ENCODE measurements at regions not wholly inside any gene's neighbourhood (a gene's known extent, or its start where the extent isn't known, plus 50 kb on each side); places are given as distances from the start of the nearest gene placed in this dataset.
"Not testable (repeated sequence)": the region's sequence is repeated elsewhere in the genome, so short reads cannot be mapped to it uniquely, and the experiment has no call there.

DNA sequence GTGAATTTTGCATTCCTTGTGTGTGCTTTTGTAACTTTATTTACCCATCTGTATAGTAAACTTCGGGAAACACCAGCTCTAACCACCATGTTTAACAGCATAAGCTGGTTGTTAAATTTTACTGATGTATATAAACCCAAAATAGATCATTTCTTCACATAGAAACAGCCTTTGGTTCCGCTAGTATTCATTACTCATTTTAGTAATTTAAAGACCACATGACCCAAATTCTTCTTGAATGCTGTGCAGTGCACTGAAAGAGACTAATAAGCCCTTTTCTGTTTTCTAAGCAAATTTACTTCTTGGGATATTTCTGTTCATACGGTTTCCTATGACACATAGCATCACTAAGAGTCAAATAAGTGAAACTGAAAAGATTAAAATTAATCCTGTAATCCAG lies 218.5 kb upstream of the SPATA31A3 start:
- not testable (repeated sequence) for H3K27me3 Mint-ChIP-seq; H3K27ac Mint-ChIP-seq; H3K4me1 Mint-ChIP-seq (ENCODE audit: low read depth); H3K9me3 Mint-ChIP-seq (ENCODE audit: low read depth); H3K36me3 Mint-ChIP-seq (ENCODE audit: insufficient read depth); DNase-seq (ENCODE audit: low spot score, unreplicated experiment); H3K4me3 Mint-ChIP-seq (ENCODE audit: low read depth)

- not testable (repeated sequence) for H3K4me1 Mint-ChIP-seq (ENCODE audit: low read depth); H3K36me3 Mint-ChIP-seq (ENCODE audit: insufficient read depth); H3K27ac Mint-ChIP-seq; DNase-seq (ENCODE audit: low spot score, unreplicated experiment); H3K27me3 Mint-ChIP-seq; H3K4me3 Mint-ChIP-seq (ENCODE audit: low read depth); H3K9me3 Mint-ChIP-seq (ENCODE audit: low read depth)
Measured at GRCh38 chr9:67208831-67209437, 216.6 kb upstream of the SPATA31A3 start.

- not testable (repeated sequence) for H3K36me3 Mint-ChIP-seq (ENCODE audit: insufficient read depth); DNase-seq (ENCODE audit: low spot score, unreplicated experiment); H3K4me1 Mint-ChIP-seq (ENCODE audit: low read depth); H3K27ac Mint-ChIP-seq; H3K27me3 Mint-ChIP-seq; H3K4me3 Mint-ChIP-seq (ENCODE audit: low read depth); H3K9me3 Mint-ChIP-seq (ENCODE audit: low read depth)
Measured at GRCh38 chr9:67196135-67196534, 203.8 kb upstream of the SPATA31A3 start.

DNA sequence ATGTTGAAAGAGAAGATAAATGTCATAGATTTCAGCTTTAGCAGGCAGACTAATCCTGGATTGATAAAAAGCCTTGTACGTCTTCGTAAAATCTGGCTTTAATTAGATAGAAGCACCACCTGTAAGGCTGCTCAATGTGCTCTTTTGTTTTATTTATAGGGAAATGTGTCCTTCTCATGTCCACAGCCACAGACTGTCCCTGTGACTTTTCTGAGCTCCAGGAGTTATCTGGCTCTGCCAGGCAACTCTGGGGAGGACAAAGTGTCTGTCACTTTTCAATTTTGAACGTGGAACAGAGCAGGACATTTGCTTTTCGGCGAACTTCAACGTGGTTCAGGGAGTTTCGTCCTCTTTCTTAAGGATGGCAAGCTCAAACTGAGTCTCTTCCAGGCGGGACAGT lies 203.0 kb upstream of the SPATA31A3 start:
- not testable (repeated sequence) for DNase-seq (ENCODE audit: low spot score, unreplicated experiment); H3K27ac Mint-ChIP-seq; H3K27me3 Mint-ChIP-seq; H3K9me3 Mint-ChIP-seq (ENCODE audit: low read depth); H3K4me3 Mint-ChIP-seq (ENCODE audit: low read depth); H3K36me3 Mint-ChIP-seq (ENCODE audit: insufficient read depth); H3K4me1 Mint-ChIP-seq (ENCODE audit: low read depth)

DNA sequence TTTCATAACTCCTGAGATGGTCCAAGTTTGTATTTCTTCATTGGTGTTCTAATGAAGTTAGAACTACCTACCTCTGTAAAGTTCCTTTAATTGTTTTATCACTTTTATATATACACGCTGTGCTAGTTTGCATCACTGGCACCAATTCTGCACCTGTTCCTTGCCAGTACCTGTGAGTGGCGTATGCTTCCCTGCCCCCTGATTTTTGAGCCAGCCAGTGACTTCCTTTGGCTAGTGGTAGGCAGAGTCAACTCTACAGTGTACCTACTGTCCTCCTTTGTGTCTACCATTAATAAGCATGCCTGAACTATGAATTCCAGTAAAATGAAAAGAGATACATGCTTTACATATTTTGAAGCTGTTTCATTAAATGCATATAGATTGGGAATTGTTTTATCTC lies 186.8 kb upstream of the SPATA31A3 start:
- DNase-seq (ENCODE audit: low spot score, unreplicated experiment); H3K36me3 Mint-ChIP-seq (ENCODE audit: insufficient read depth); H3K9me3 Mint-ChIP-seq (ENCODE audit: low read depth); H3K4me1 Mint-ChIP-seq (ENCODE audit: low read depth); H3K27ac Mint-ChIP-seq; H3K4me3 Mint-ChIP-seq (ENCODE audit: low read depth); H3K27me3 Mint-ChIP-seq: not testable (repeated sequence)

DNA sequence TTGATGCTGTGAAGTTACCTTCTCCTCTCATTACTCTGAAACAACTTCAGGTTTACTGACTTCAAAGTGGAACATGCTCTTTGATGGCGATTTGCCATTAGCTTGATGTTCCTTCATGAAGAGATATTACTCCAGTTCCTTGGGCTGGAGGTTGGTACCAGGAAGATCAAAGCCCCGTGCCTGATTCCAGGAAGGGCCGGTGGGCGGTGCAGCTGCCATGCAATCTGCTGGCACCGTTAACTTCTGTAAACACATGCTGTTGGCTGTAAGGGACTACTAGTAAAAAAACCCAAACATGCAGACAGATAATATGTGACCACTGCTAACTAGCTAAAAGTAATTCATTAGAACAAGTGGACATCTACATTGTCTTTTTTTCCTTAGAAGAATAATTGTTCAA lies 182.8 kb upstream of the SPATA31A3 start:
- H3K4me3 Mint-ChIP-seq (ENCODE audit: low read depth); H3K9me3 Mint-ChIP-seq (ENCODE audit: low read depth); DNase-seq (ENCODE audit: low spot score, unreplicated experiment); H3K27ac Mint-ChIP-seq; H3K27me3 Mint-ChIP-seq; H3K4me1 Mint-ChIP-seq (ENCODE audit: low read depth); H3K36me3 Mint-ChIP-seq (ENCODE audit: insufficient read depth): not testable (repeated sequence)

- not testable (repeated sequence) for H3K27me3 Mint-ChIP-seq; H3K9me3 Mint-ChIP-seq (ENCODE audit: low read depth); H3K4me1 Mint-ChIP-seq (ENCODE audit: low read depth); H3K36me3 Mint-ChIP-seq (ENCODE audit: insufficient read depth); DNase-seq (ENCODE audit: low spot score, unreplicated experiment); H3K27ac Mint-ChIP-seq; H3K4me3 Mint-ChIP-seq (ENCODE audit: low read depth)
Measured at GRCh38 chr9:67171721-67172120, 179.4 kb upstream of the SPATA31A3 start.

- H3K27ac Mint-ChIP-seq; DNase-seq (ENCODE audit: low spot score, unreplicated experiment); H3K27me3 Mint-ChIP-seq; H3K36me3 Mint-ChIP-seq (ENCODE audit: insufficient read depth); H3K9me3 Mint-ChIP-seq (ENCODE audit: low read depth); H3K4me3 Mint-ChIP-seq (ENCODE audit: low read depth); H3K4me1 Mint-ChIP-seq (ENCODE audit: low read depth): not testable (repeated sequence)
Measured at GRCh38 chr9:67168530-67169157, 176.3 kb upstream of the SPATA31A3 start.

DNA sequence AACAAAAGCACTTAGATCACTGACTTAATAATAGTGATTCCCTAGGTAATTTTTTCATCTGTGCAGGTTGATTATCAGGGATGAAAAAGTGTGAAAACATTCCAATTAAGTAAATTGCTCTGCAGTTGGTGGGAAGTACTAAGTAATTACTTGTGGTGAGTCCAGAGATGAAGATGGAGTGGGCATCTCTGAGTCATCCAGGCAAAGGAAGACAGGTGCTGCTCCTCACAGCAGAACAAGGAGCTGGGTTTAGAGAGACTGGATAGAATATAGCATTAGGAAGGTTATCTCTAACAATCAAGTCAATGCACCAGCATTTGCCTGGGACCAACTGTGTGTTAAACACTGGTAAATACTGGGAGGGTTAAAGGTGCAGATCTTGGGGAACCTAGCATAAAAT lies 174.0 kb upstream of the SPATA31A3 start:
- not testable (repeated sequence) for DNase-seq (ENCODE audit: low spot score, unreplicated experiment); H3K4me3 Mint-ChIP-seq (ENCODE audit: low read depth); H3K9me3 Mint-ChIP-seq (ENCODE audit: low read depth); H3K27me3 Mint-ChIP-seq; H3K27ac Mint-ChIP-seq; H3K36me3 Mint-ChIP-seq (ENCODE audit: insufficient read depth); H3K4me1 Mint-ChIP-seq (ENCODE audit: low read depth)

GRCh38 chr9:67162827-67163226 lies 170.5 kb upstream of the SPATA31A3 start:
- H3K27ac Mint-ChIP-seq; H3K4me1 Mint-ChIP-seq (ENCODE audit: low read depth); H3K4me3 Mint-ChIP-seq (ENCODE audit: low read depth); DNase-seq (ENCODE audit: low spot score, unreplicated experiment); H3K9me3 Mint-ChIP-seq (ENCODE audit: low read depth); H3K27me3 Mint-ChIP-seq; H3K36me3 Mint-ChIP-seq (ENCODE audit: insufficient read depth): not testable (repeated sequence)

DNA sequence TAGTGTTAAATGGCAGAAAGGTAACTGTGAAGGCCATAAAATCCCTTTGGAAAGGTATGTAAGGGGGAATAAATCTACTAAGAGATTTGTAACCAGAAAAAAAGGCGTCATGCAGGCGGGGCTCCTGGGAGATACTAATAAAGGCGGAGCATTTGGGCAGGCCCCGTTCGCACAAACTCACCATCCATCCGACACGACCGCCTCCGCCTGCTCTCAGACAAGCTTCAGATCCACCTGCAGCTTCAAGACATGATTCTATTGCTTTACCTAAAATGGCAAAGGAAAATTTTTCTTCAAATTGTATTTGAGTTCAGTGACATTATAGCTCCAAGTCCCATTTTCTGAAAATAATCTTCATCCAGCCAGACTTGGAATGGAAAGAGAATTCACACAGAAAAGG lies 162.9 kb upstream of the SPATA31A3 start:
- not testable (repeated sequence) for DNase-seq (ENCODE audit: low spot score, unreplicated experiment); H3K27me3 Mint-ChIP-seq; H3K4me1 Mint-ChIP-seq (ENCODE audit: low read depth); H3K27ac Mint-ChIP-seq; H3K36me3 Mint-ChIP-seq (ENCODE audit: insufficient read depth); H3K9me3 Mint-ChIP-seq (ENCODE audit: low read depth); H3K4me3 Mint-ChIP-seq (ENCODE audit: low read depth)

DNA sequence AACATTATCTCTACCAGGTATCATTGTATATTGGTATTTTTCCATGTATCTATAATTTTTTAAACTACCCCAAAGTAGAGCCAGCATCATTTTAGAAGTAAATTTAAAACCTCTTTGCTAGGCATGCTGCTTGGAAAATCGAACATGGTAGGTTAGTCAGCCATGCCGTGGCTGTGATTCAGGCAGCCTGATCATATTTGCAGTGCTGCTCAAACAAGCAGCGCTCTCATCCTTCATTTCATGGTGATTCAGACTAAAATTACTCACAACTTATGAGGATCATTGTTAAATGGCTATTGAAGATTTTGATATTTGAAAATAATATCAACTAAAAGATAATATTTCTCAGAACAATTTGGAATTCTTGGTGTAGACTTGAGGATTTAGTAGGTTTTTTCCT lies 161.2 kb upstream of the SPATA31A3 start:
- H3K27me3 Mint-ChIP-seq; H3K4me1 Mint-ChIP-seq (ENCODE audit: low read depth): not testable (repeated sequence)

DNA sequence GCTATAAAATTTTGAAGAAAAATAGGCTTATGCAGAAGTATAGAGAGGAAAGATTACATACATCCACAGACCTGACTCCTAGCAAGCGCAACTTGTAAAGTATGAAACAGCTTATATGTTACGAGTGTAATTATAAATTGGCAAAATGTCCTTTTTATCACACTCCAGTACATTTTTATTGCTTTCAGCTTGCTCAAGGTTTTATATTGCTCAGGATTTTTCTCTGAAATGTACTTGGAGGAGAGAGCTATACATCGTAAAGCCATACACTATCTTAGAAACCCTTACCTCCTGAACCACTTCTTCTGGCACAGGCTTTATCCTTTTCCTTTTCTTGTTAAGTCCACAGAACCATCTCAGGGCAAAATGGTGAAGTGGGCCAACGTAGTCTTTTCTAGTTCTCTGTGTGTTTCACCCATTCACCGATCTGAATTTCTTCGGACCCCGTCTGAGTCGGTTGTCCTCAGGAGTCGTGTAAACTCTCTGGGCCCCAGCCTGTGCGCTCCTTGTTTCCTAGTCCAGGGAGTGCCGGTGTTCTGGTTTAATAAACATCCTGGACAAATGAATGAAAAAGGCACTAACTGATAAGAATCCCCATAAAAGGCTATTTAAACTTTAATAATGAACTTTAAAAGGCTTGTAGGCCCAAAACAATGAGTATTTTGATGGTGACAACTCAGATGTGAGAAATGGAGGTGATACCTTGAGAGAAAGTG lies 150.2 kb upstream of the SPATA31A3 start:
- H3K36me3 Mint-ChIP-seq (ENCODE audit: insufficient read depth); H3K27me3 Mint-ChIP-seq; DNase-seq (ENCODE audit: low spot score, unreplicated experiment); H3K4me1 Mint-ChIP-seq (ENCODE audit: low read depth); H3K27ac Mint-ChIP-seq; H3K4me3 Mint-ChIP-seq (ENCODE audit: low read depth); H3K9me3 Mint-ChIP-seq (ENCODE audit: low read depth): not testable (repeated sequence)

More for the DNA sequence above, 161.2 kb upstream of the SPATA31A3 start:
- not testable (repeated sequence) for H3K36me3 Mint-ChIP-seq (ENCODE audit: insufficient read depth); DNase-seq (ENCODE audit: low spot score, unreplicated experiment); H3K27ac Mint-ChIP-seq; H3K9me3 Mint-ChIP-seq (ENCODE audit: low read depth); H3K4me3 Mint-ChIP-seq (ENCODE audit: low read depth)

All from progenitor cell of endocrine pancreas (in vitro differentiated cells).